NCI-H748 (cell line): ENCODE measurements at regions not wholly inside any gene's neighbourhood (a gene's known extent, or its start where the extent isn't known, plus 50 kb on each side); places are given as distances from the start of the nearest gene placed in this dataset.

Experiments used
- DNase-seq: peaks from one replicate; lab custom pipeline; 2025; ENCODE audit not compliant: unreplicated experiment; lab: John Stamatoyannopoulos, UW

DNA sequence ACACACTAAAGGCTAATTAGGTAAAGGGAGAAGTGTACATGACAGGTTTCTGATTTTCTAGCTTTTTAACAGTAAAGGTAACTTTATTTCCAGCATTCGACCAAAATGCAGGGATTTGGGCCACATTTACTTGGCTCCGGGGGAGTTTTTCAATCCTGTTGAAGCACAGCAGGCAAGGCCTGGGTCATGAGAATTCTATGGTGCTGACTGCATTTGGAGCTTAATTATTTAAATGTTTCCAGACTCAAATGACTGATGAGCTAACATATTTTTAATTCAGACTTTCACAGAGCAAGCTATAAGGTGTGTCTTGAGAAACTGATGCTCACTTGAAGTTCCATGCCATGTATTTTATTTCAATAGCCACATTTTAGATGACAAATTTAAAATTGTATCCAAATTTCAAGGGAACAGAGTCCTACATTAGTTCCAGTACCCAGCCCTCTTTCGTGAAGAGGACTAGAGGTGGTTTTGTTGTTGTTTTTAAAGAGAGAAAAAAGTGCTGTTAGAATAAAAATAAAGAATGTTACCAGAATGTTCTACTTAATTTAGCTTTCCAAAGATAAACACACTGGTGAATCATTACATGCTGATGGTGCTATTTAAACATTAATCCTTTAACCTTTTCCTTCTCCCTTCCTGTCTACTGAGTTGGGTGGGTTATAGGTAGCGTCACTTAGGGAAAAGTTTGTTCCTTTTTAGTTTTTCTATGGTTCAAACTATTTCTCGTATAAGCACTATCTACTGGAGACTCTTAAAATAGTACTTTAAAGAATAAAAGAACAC, 82.3 kb upstream of the PHACTR2 start:
- DNase-seq: no peak

DNA sequence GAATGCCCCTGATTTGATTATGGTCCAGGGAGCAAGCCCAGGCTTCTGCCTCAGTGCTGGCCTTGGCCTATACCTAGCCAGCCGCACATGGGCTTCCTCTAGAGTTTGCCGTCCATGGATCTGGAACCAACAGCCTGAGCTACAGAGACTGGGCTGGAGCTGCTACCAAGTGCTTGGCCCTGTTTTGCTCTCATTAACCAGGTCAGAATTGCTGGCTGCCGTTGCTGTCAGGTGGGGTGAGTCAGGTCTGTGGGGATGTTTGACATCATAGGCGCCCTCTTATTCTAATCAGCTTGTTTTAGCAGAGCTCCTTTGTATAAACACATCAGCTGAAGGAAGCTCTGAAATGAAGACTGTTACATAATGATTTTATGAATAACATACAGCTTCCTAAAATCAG, 83.1 kb upstream of the PHACTR2 start:
- no peak for DNase-seq

DNA sequence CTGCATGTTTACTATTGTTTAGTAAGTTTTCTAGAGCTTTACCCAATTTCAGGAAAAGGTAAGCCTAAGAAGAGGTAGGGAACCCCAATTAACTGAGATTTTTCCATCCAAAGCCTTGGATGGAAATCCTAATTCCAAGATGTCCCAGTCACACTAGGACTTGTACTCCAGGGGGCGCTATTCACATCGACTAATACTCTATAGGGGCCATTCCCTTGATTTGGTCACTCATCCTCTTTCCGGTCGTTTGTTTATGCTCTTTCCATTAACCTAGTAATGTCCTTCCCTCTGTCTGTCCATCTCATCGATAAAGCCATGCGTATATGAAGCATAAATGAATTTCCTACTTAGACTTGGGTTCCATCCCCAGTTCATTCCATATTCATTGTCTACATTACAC, 80.8 kb upstream of the FUCA2 start:
- peak; percentile 31 for DNase-seq

DNA sequence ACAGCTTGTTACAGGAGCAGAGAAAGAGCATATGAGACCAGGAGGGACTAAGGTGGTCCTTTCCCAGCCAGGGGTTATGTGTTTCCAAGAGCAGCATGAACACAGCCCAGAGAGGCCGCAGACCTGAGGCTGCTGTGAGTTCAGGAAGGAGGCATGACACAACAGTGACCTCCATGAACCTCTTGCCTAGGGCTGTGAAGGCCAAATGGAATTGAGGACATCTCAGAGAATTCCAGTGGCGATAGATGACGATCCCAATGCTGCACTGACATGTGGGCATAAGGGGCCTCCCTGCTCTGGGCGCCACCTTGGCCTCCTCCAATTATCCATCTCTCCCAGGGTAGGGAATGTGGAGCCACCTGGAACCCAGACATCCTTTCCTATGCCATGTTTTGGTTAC, 79.9 kb upstream of the FUCA2 start:
- DNase-seq: no peak

DNA sequence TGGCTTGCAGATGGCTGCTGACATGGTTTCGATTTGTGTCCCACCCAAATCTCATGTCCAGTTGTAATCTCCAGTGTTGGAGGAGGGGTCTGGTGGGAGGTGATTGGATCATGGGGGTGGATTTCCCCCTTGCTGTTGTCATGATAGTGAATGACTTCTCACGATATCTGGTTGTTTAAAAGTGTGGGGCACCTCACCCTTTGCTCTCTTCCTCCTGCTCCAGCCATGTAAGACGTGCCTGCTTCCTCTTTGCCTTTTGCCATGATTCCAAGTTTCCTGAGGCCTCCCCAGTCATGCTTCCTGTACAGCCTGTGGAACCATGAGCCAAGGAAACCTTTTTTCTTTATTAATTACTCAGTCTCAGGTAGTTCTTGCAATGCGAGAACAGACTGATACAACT, 77.6 kb upstream of the FUCA2 start:
- no peak for DNase-seq

DNA sequence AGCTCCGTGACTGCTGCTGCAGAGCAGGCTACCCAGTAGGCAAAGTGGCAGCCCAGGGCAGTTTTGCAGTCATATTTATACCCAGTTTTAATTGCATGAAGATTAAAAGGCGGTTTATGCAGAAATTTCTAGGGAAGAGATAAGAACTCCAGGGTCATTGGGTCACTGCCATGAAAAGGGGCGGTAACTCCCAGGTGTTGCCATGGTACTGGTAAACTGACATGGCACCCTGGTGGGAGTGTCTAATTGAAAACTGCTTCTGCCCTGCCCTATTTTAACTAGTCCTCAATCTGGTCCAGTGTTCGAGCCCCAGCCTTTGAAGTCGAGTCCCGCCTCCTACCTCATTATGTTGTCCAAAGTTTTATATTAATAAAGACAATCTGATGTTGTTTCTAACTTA, 75.0 kb upstream of the FUCA2 start:
- DNase-seq: no peak

DNA sequence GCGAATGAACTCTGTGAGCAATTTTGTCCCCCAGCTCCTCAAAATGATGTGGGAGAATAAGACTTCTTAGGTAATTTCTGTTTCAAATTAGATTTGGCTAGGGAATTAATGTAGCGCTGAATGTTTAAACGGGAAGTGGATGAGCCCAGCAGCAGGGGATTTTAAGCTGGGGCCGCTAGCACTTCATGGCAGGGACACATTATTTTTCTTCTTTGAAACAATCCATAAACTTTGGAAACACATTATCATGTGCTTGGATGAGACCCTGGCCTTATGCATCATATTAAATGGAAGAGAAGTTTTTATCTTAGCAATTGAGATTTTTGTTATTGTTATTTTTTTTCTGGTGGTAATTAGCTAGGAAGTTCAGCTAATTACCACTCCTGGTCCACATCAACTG, 74.2 kb upstream of the FUCA2 start:
- no peak for DNase-seq

DNA sequence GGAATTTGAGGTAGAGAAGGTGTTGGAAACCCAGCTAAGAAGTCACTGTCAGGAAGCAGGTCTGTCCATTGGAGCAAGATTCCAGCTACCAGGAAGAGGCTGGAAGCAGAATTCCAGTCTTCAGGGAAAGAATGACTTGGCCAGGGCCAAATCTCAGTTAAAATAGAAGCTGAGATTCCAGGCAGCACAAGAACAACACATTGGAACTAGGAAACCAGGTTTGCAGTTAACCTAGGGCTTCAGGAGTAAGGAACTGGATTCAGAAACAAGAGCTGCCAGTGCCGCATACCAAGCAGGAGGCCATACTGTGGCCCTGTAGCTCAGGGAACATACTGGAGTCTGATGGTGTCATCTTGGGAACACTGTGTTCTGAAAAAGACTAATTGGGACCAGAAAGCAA, 73.7 kb upstream of the FUCA2 start:
- DNase-seq: no peak

DNA sequence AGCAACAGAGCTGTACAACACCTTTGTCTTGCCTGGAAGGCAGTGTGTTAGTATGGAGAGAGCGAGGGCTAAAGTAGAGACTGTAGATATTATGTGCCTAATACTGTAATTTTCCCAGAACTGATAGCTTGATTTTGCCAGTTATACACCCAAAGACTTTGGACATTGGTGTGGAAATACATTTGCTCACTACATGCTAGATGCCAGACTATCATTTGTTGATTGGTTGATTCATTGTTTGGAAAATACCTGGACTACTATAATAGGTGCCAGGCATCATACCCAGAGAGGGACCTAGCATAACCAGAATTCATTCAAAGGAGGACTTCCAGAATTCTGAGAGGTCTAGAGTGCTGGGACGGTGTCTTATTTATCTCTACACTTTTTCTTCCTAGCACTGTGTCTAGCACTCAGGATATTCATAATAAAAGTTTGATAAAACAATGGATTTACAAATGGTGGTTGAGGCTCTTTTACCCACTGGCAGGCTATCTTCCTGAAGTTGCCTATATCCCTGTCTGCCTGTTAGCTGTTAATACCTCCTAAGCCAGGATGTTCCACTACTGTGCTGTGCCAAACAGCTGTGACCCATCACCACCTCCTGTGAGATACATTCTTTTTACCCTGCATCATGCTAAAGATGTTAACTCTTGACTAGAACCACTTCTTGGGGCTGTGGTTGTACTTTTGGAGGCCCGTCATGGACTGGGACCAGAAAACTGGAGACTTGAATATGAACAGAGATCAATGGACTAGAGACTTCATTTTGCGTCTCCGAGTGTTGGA, 72.2 kb upstream of the FUCA2 start:
- DNase-seq: no peak

DNA sequence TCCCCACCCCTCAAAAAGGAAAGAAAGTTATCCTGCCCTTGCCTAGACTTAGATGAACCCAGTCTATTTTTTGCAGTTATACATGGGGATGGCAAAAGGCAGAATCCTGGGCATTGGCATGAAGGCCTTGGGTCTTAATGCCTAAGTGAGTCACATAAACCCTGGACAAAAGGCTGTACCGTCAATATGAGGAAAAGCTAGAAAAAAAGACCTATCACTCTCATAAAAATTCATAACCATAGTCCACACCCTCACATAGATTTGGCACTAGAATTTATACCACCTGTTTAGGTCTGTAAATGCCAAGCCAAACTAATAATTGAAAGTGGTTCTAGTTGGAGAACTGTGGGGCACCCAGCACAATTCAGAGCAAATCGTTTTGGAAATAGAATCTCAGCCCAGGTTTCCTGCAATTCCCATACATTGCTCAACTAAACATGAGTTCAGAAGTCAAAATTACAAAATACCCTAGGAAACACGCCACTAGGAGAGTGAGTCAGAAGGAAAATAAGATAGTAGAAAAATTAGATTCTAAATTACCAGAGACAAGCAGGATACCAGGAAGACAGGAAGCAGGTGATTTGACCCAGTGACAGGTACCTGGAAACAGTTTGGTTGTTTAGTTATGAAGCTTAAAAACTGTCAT, 70.4 kb upstream of the FUCA2 start:
- DNase-seq: no peak

DNA sequence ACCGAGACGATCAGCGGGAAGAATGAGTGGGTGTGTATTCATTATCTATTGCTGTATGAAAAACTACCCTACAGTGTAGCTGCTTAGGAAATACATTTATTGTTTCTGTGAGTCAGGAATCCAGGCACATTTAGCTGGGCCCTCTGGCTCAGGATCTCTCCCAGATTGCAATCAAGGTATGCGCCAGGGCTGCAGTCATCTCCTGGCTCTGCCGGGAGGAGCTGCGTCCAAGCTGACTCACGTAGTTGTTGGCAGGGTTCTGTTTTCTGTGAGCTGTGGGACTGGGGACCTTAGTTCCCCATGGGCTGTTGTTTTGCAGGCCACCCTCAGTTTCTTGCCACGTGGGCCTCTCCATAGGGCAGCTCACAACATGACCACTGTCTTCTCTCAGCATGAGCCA, 68.2 kb upstream of the FUCA2 start:
- DNase-seq: no peak

DNA sequence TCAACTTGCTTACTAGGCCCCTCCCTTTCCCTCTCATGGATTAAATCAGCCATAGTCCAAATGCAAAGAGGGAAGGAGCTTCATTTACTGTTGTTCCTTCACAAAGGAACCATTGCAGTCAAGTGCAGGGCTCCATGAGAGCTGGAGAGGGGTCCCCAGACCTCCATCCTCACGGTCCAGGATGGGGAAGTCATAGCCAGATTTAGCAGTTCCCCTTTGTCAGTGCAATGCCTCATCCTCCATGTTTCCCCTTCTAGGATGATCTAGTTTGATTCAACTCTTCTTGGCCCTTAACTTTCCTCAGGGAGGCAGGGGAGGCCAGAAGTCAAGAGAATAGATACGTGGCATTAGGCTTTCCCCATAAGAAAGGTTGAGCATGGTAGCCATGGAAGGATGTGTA, 66.5 kb upstream of the FUCA2 start:
- DNase-seq: no peak

DNA sequence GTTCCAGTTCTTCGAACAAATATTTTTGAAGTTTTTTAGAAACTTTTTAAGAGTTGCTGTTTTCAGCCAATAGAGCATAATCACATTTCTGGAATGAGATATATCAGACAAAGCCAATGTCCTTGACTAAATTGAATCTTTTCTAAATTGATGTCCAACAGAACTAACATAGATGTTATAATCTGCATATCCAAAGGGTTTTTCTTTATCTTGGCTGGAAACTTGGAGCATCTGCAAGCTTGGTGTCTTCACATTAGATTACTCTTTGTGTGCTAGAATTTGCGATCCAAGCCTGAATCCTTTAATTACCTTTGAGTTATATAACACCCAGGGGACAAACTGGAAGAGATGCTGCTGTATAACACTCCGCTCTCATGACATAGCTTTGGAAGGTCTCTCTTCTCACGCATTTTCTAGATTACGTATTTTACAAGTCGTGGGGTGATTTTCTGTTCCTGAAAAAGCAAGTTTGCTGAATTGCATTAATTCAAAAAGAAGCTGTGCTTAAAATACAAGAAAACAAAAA, 64.4 kb upstream of the FUCA2 start:
- DNase-seq: no peak

DNA sequence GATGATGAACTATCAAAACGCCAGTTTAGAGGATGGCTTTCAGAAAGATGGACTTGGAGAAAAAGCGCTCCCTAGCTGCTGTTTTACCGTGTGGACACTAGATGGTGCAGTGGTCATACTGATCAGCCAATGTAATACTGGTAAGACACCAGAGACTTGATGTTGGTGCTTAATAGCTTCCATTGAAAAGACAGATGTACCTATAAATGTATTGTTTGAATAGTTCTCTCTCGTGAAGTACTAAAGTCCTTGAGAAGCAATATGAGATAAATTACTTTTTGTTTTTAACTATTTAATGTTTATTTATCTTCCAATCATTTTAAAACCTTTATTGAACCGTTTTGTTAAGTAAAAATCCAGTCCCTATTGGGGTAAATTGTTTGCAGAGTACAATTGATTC, 63.9 kb upstream of the FUCA2 start:
- peak; percentile 72 for DNase-seq

DNA sequence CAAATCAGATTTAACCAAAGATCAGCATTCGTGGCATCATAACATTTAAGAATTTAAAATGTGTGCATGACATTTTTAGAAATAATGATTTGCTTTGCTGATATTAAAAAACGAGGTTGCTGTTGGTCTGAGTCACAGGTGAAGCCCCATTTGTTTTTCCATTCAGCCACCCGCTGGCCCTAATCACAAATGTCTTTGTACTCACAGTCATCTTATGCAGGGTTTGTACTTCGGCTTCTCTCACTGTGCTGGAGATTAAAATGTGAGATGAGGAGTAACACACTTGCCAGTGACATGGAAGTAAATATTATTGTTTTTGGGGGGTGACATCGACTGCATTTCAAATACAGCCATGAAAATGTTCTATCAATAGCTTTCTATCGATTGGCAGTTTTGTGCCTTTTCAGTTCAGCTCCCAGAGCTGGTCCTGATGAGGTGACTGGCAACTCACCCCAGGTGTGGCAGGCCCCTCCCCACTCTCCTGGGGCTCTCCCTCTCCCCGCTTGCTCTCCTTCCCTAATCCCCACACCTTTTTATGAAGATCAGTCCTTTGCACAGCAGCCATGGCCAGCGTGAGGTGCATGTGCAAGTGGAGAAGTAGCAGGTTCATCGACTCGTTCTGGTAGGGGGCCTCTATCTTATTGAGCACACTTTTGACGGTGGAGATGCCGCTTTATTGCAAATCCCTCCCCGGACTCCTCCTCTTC, 58.8 kb upstream of the FUCA2 start:
- DNase-seq: no peak

DNA sequence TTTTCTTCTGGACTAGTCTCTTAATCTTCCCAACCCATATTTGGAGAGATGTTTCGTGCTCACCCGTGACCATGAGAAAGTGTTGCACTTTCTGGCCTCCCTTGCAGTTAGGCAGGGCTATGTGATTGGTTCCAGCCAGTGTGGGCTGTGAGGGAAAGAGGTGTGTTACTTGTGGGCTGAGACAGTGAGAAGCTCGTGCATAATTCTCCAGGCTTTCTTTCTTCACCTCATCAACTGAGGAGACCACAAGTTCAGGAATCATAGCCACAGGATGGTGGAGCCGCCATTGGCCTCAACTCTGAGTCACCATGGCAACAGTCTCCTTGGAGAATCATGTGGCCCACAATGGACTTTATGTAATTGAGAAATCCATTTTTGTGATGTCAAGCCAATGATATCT, 57.5 kb upstream of the FUCA2 start:
- DNase-seq: peak; percentile 23

DNA sequence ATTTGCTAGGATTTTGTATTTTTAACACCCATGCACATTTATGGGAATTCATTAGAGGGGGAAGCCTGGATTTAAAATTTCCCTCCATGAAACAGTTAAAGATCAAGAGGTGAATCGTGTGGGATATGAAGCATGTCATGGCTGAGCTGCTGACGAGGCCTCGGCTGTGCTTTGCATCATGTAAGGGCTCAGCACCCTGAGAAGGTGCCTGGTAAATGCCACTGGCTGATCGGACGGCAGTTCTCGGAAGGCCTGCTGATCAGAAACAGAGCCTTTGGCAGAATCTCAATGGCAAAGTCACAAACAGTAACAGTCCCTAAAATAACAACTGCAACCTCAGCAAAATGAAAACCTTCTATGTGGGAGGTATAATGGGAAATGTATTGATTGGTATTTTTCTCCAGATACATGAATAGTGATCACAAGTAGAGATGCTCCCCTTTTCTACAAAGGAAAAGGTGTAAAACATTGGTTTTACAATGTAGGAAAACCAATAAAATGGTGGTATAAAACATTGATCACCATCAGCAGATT, 53.0 kb upstream of the FUCA2 start:
- DNase-seq: no peak

DNA sequence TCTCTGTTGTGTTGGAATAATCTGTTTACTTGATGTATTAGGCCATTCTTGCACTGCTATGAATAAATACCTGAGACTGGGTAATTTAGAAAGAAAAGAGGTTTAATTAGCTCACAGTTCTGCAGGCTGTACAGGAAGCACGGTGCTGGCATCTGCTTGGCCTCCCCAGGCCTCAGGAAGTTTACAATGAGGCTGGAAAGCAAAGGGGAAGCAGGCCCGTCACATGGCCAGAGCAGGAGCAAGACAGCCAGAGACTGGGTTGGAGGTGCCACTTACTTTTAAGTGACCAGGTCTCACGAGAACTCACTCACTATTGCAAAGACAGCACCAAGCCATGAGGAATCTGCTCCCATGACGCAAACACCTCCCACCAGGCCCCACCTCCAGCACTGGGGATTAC, 50.6 kb upstream of the FUCA2 start:
- no peak for DNase-seq
